SK-N-SH treated with all-trans-retinoic acid at 6 μM for 48 hours (cell line): ENCODE measurements at regions not wholly inside any gene's neighbourhood (a gene's known extent, or its start where the extent isn't known, plus 50 kb on each side); places are given as distances from the start of the nearest gene placed in this dataset.

Source experiments
- ATAC-seq: fragments of 200-7000 bp; cut with Tn5 transposase; 3 replicates; pipeline ENCODE4 v1.9.1; 2020; ENCODE audit warnings: mild to moderate bottlenecking, moderate library complexity
- ARNTL ChIP-seq: fragments of 450-650 bp; formaldehyde crosslinking; IDR thresholded peaks from 2 replicates; pipeline ENCODE4 v1.5.0; 2020; ENCODE audit warnings: low read depth, mild to moderate bottlenecking, moderate library complexity, borderline replicate concordance
- BACH2 ChIP-seq: fragments of 250-450 bp; sonication (Bioruptor Pico); IDR thresholded peaks from 2 replicates; pipeline ENCODE4 v1.9.0; 2021; ENCODE audit warnings: mild to moderate bottlenecking, borderline replicate concordance
- CSDC2 ChIP-seq: fragments of 250-450 bp; sonication (Bioruptor Pico); IDR thresholded peaks from 2 replicates; pipeline ENCODE4 v1.5.0; 2020; ENCODE audit warnings: mild to moderate bottlenecking, moderate library complexity
- ESRRG ChIP-seq: fragments of 250-450 bp; sonication (Bioruptor Pico); IDR thresholded peaks from 2 replicates; pipeline ENCODE4 v1.6.1; 2021; ENCODE audit warnings: mild to moderate bottlenecking
- GLIS3 ChIP-seq: fragments of 250-450 bp; sonication (Bioruptor Pico); IDR thresholded peaks from 2 replicates; pipeline ENCODE4 v1.5.0; 2020; ENCODE audit warnings: mild to moderate bottlenecking, moderate library complexity
- ISL1 ChIP-seq: fragments of 250-450 bp; sonication (Bioruptor Pico); IDR thresholded peaks from 2 replicates; pipeline ENCODE4 v2.1.2; 2022; ENCODE audit warnings: mild to moderate bottlenecking, moderate library complexity
- OSR1 ChIP-seq: fragments of 250-450 bp; sonication (Bioruptor Pico); IDR thresholded peaks from 2 replicates; pipeline ENCODE4 v1.8.0; 2022; ENCODE audit warnings: moderate library complexity, mild to moderate bottlenecking, inconsistent platforms
- PPARA ChIP-seq: fragments of 250-450 bp; sonication (Bioruptor Pico); IDR thresholded peaks from 2 replicates; pipeline ENCODE4 v1.5.0; 2020; ENCODE audit warnings: mild to moderate bottlenecking, borderline replicate concordance
- RARB ChIP-seq: fragments of 250-450 bp; sonication (Bioruptor Pico); IDR thresholded peaks from 2 replicates; pipeline ENCODE4 v1.8.0; 2021; ENCODE audit warnings: mild to moderate bottlenecking, moderate library complexity
- SNAI2 ChIP-seq: fragments of 250-450 bp; sonication (Bioruptor Pico); IDR thresholded peaks from 2 replicates; pipeline ENCODE4 v1.5.0; 2020; ENCODE audit warnings: mild to moderate bottlenecking, moderate library complexity
- TCF4 ChIP-seq: fragments of 250-450 bp; sonication (Bioruptor Pico); IDR thresholded peaks from 2 replicates; pipeline ENCODE4 v1.8.0; 2021; ENCODE audit warnings: mild to moderate bottlenecking, moderate library complexity, borderline replicate concordance
- TOX ChIP-seq: fragments of 250-450 bp; sonication (Bioruptor Pico); IDR thresholded peaks from 2 replicates; pipeline ENCODE4 v1.8.0; 2021; ENCODE audit warnings: mild to moderate bottlenecking, moderate library complexity, borderline replicate concordance
- ZC3H10 ChIP-seq: fragments of 250-450 bp; sonication (Bioruptor Pico); IDR thresholded peaks from 2 replicates; pipeline ENCODE4 v1.5.1; 2021; ENCODE audit warnings: mild to moderate bottlenecking, moderate library complexity
- ZFP3 ChIP-seq: fragments of 250-450 bp; sonication (Bioruptor Pico); IDR thresholded peaks from 2 replicates; pipeline ENCODE4 v1.5.0; 2020; ENCODE audit warnings: mild to moderate bottlenecking, moderate library complexity
- ZFP30 ChIP-seq: fragments of 450-650 bp; formaldehyde crosslinking; IDR thresholded peaks from 2 replicates; pipeline ENCODE4 v1.5.0; 2022; ENCODE audit warnings: mild to moderate bottlenecking, moderate library complexity
- ZNF565 ChIP-seq: fragments of 450-650 bp; formaldehyde crosslinking; conservative IDR thresholded peaks from 2 replicates; pipeline ENCODE4 v1.5.0; 2020; ENCODE audit warnings: low read depth, mild to moderate bottlenecking, moderate library complexity
- ZNF70 ChIP-seq: fragments of 450-650 bp; formaldehyde crosslinking; IDR thresholded peaks from 2 replicates; pipeline ENCODE4 v1.5.0; 2020; ENCODE audit warnings: mild to moderate bottlenecking, moderate library complexity
- TF ChIP-seq, protein P1 (sequence below): fragments of 250-450 bp; sonication (Bioruptor Pico); IDR thresholded peaks from 2 replicates; pipeline ENCODE4 v1.8.0; 2020; ENCODE audit warnings: mild to moderate bottlenecking, moderate library complexity, borderline replicate concordance
- TF ChIP-seq, protein P2 (sequence below): fragments of 250-450 bp; sonication (Bioruptor Pico); IDR thresholded peaks from 2 replicates; pipeline ENCODE4 v1.5.0; 2020; ENCODE audit warnings: mild to moderate bottlenecking, moderate library complexity
- TF ChIP-seq, protein P3 (sequence below): fragments of 250-450 bp; sonication (Bioruptor Pico); IDR thresholded peaks from 2 replicates; pipeline ENCODE4 v1.5.1; 2020; ENCODE audit warnings: low read depth, mild to moderate bottlenecking, moderate library complexity
- TF ChIP-seq, protein P4 (sequence below): fragments of 250-450 bp; sonication (Bioruptor Pico); IDR thresholded peaks from 2 replicates; pipeline ENCODE4 v1.8.0; 2021; ENCODE audit warnings: low read depth, mild to moderate bottlenecking, moderate library complexity, borderline replicate concordance

DNA sequence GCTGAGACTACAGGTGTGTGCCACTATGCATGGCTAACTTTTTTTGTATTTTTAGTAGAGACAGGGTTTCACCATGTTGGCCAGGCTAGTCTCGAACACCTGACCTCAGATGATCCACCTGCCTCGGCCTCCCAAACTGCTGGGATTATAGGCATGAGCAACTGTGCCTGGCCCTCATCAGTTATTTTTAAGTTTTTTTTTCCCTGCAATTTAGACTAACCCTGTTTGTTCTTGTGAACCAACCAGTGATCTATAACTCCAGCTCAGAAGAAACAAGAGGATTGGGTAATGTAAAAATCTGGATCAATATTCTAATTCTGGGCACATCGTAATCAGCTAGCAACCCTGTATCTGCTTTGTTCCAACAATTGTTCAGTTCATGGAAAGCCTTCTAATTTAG lies 155.7 kb downstream of the NXNL2 start:
- TF ChIP-seq ZNF565 (CRISPR knock-in tag) = no peak
- no peak for TF ChIP-seq CSDC2
- no peak for TF ChIP-seq ZC3H10
- TF ChIP-seq, protein P1, sequence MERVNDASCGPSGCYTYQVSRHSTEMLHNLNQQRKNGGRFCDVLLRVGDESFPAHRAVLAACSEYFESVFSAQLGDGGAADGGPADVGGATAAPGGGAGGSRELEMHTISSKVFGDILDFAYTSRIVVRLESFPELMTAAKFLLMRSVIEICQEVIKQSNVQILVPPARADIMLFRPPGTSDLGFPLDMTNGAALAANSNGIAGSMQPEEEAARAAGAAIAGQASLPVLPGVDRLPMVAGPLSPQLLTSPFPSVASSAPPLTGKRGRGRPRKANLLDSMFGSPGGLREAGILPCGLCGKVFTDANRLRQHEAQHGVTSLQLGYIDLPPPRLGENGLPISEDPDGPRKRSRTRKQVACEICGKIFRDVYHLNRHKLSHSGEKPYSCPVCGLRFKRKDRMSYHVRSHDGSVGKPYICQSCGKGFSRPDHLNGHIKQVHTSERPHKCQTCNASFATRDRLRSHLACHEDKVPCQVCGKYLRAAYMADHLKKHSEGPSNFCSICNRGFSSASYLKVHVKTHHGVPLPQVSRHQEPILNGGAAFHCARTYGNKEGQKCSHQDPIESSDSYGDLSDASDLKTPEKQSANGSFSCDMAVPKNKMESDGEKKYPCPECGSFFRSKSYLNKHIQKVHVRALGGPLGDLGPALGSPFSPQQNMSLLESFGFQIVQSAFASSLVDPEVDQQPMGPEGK (CRISPR knock-in tag) = no peak
- TF ChIP-seq ZFP3 (CRISPR knock-in tag) = no peak
- TF ChIP-seq, protein P2, sequence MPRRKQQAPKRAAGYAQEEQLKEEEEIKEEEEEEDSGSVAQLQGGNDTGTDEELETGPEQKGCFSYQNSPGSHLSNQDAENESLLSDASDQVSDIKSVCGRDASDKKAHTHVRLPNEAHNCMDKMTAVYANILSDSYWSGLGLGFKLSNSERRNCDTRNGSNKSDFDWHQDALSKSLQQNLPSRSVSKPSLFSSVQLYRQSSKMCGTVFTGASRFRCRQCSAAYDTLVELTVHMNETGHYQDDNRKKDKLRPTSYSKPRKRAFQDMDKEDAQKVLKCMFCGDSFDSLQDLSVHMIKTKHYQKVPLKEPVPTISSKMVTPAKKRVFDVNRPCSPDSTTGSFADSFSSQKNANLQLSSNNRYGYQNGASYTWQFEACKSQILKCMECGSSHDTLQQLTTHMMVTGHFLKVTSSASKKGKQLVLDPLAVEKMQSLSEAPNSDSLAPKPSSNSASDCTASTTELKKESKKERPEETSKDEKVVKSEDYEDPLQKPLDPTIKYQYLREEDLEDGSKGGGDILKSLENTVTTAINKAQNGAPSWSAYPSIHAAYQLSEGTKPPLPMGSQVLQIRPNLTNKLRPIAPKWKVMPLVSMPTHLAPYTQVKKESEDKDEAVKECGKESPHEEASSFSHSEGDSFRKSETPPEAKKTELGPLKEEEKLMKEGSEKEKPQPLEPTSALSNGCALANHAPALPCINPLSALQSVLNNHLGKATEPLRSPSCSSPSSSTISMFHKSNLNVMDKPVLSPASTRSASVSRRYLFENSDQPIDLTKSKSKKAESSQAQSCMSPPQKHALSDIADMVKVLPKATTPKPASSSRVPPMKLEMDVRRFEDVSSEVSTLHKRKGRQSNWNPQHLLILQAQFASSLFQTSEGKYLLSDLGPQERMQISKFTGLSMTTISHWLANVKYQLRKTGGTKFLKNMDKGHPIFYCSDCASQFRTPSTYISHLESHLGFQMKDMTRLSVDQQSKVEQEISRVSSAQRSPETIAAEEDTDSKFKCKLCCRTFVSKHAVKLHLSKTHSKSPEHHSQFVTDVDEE = no peak
- TF ChIP-seq SNAI2 = no peak
- TF ChIP-seq RARB (CRISPR knock-in tag) = no peak
- ATAC-seq = no peak

DNA sequence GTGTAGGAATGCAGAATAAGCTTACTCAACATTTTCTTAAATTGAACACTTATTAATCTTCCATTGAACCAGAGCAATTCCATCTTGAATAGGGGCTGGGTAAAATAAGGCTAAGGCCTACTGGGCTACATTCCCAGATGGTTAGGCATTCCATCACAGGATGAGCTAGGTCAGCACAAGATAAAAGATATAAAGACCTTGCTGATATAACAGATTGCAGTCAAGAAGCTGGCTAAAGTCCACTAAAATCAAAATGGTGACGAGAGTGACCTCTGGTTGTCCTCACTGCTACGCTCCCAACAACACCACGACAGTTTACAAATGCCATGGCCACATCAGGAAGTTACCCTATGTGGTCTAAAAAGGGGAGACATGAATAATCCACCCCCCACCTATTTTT lies 156.1 kb downstream of the NXNL2 start:
- no peak for ATAC-seq
- TF ChIP-seq PPARA (CRISPR knock-in tag) (no peak), GLIS3 (CRISPR knock-in tag) (no peak), ZFP3 (CRISPR knock-in tag) (no peak), TCF4 (CRISPR knock-in tag) (no peak), ISL1 (CRISPR knock-in tag) (no peak), ZNF70 (CRISPR knock-in tag) (no peak), ARNTL (CRISPR knock-in tag) (no peak), ESRRG (no peak), OSR1 (CRISPR knock-in tag) (no peak), RARB (CRISPR knock-in tag) (no peak), SNAI2 (no peak), BACH2 (no peak), ZFP30 (no peak), ZC3H10 (no peak), TOX (CRISPR knock-in tag) (no peak), ZNF565 (CRISPR knock-in tag) (no peak)
- TF ChIP-seq, protein P2 = no peak
- TF ChIP-seq, protein P3, sequence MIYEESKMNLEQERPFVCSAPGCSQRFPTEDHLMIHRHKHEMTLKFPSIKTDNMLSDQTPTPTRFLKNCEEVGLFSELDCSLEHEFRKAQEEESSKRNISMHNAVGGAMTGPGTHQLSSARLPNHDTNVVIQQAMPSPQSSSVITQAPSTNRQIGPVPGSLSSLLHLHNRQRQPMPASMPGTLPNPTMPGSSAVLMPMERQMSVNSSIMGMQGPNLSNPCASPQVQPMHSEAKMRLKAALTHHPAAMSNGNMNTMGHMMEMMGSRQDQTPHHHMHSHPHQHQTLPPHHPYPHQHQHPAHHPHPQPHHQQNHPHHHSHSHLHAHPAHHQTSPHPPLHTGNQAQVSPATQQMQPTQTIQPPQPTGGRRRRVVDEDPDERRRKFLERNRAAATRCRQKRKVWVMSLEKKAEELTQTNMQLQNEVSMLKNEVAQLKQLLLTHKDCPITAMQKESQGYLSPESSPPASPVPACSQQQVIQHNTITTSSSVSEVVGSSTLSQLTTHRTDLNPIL = no peak
- TF ChIP-seq, protein P1 (CRISPR knock-in tag) = no peak
- TF ChIP-seq, protein P4, sequence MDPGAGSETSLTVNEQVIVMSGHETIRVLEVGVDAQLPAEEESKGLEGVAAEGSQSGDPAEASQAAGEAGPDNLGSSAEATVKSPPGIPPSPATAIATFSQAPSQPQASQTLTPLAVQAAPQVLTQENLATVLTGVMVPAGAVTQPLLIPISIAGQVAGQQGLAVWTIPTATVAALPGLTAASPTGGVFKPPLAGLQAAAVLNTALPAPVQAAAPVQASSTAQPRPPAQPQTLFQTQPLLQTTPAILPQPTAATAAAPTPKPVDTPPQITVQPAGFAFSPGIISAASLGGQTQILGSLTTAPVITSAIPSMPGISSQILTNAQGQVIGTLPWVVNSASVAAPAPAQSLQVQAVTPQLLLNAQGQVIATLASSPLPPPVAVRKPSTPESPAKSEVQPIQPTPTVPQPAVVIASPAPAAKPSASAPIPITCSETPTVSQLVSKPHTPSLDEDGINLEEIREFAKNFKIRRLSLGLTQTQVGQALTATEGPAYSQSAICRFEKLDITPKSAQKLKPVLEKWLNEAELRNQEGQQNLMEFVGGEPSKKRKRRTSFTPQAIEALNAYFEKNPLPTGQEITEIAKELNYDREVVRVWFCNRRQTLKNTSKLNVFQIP = no peak
